ENCODE measurements at regions not wholly inside any gene's neighbourhood (a gene's known extent, or its start where the extent isn't known, plus 50 kb on each side); places are given as distances from the start of the nearest gene placed in this dataset.

GRCh38 chr10:1923998-1924397 lies 186.7 kb upstream of the ADARB2 start:
- POLR2A ChIA-PET (ENCODE audit: low non-redundant PET), result no interaction called here
- DNase-seq (ENCODE audit: low spot score), result no peak
- no peak for TF ChIP-seq CTCF (conservative IDR thresholded peaks at IDR 0.05; ENCODE audit: low read depth)
- no peak overlapping the region for H3K27ac ChIP-seq
- CTCF ChIA-PET, result interaction anchor here (0.7 kb wide), 1 partner anchor 213 kb away, joined by 4 read pairs; no protein-coding TSS in a partner anchor

GRCh38 chr10:1923586-1923985 lies 186.3 kb upstream of the ADARB2 start:
- no peak for TF ChIP-seq CTCF (conservative IDR thresholded peaks at IDR 0.05; ENCODE audit: low read depth)
- POLR2A ChIA-PET (ENCODE audit: low non-redundant PET), result no interaction called here
- DNase-seq (ENCODE audit: low spot score), result no peak
- no peak overlapping the region for H3K27ac ChIP-seq
- CTCF ChIA-PET, result no interaction called here

GRCh38 chr10:1920941-1921340 lies 183.6 kb upstream of the ADARB2 start:
- ChIA-PET CTCF (no interaction called here), POLR2A (ENCODE audit: low non-redundant PET) (no interaction called here)
- no peak for TF ChIP-seq CTCF (conservative IDR thresholded peaks at IDR 0.05; ENCODE audit: low read depth)
- H3K27ac ChIP-seq, result no peak overlapping the region
- DNase-seq (ENCODE audit: low spot score), result no peak

GRCh38 chr10:1920127-1920526 lies 182.8 kb upstream of the ADARB2 start:
- DNase-seq (ENCODE audit: low spot score), result no peak
- no peak for TF ChIP-seq CTCF (conservative IDR thresholded peaks at IDR 0.05; ENCODE audit: low read depth)
- POLR2A ChIA-PET (ENCODE audit: low non-redundant PET), result no interaction called here
- no peak overlapping the region for H3K27ac ChIP-seq
- CTCF ChIA-PET, result no interaction called here

GRCh38 chr10:1911771-1912170 lies 174.4 kb upstream of the ADARB2 start:
- H3K27ac ChIP-seq, result no peak overlapping the region
- no peak for TF ChIP-seq CTCF (conservative IDR thresholded peaks at IDR 0.05; ENCODE audit: low read depth)
- ChIA-PET POLR2A (ENCODE audit: low non-redundant PET) (no interaction called here), CTCF (no interaction called here)
- DNase-seq (ENCODE audit: low spot score), result no peak

- CTCF ChIA-PET, result interaction anchor here (0.7 kb wide), 1 partner anchor 156 kb away, joined by 3 read pairs; no protein-coding TSS in a partner anchor
- no peak for TF ChIP-seq CTCF (conservative IDR thresholded peaks at IDR 0.05; ENCODE audit: low read depth)
- DNase-seq (ENCODE audit: low spot score), result no peak
- H3K27ac ChIP-seq, result no peak overlapping the region
- POLR2A ChIA-PET (ENCODE audit: low non-redundant PET), result no interaction called here
These were observed 166.7 kb upstream of the ADARB2 start for GRCh38 chr10:1903982-1904381.

GRCh38 chr10:1896153-1896552 lies 158.8 kb upstream of the ADARB2 start:
- DNase-seq (ENCODE audit: low spot score), result no peak
- POLR2A ChIA-PET (ENCODE audit: low non-redundant PET), result no interaction called here
- no peak overlapping the region for H3K27ac ChIP-seq
- CTCF ChIA-PET, result interaction anchor here (0.6 kb wide), 1 partner anchor 1753 kb away, joined by 3 read pairs; no protein-coding TSS in a partner anchor
- no peak for TF ChIP-seq CTCF (conservative IDR thresholded peaks at IDR 0.05; ENCODE audit: low read depth)
